ENCODE measurements at regions not wholly inside any gene's neighbourhood (a gene's known extent, or its start where the extent isn't known, plus 50 kb on each side); places are given as distances from the start of the nearest gene placed in this dataset.

- no peak for TF ChIP-seq EZH2phosphoT487 (IDR thresholded peaks at IDR 0.05; ENCODE audit: borderline replicate concordance, low read length)
- no peak for TF ChIP-seq CTCF (IDR thresholded peaks at IDR 0.05; ENCODE audit: low read depth, low read length, poor library complexity, severe bottlenecking)
Observed at GRCh38 chr11:43200031-43200430, 111.8 kb upstream of the API5 start.

GRCh38 chr11:43212279-43212678 lies 99.5 kb upstream of the API5 start:
- H3K4me1 ChIP-seq (ENCODE audit: control insufficient read depth, low read length): no peaks in the 10 kb centered on the region
- no peak overlapping the region for H3K4me3 ChIP-seq (ENCODE audit: low read length)
- H3K27ac ChIP-seq (ENCODE audit: low read depth, low read length): no peak overlapping the region
- no peaks in the 10 kb centered on the region for H3K36me3 ChIP-seq (ENCODE audit: control insufficient read depth, low read length)
- H4K20me1 ChIP-seq (ENCODE audit: control insufficient read depth, insufficient read depth, low read depth, low read length): no peaks in the 10 kb centered on the region
- no peak for TF ChIP-seq EZH2phosphoT487 (IDR thresholded peaks at IDR 0.05; ENCODE audit: borderline replicate concordance, low read length)
- TF ChIP-seq CTCF (IDR thresholded peaks at IDR 0.05; ENCODE audit: low read depth, low read length, poor library complexity, severe bottlenecking): no peak
- H3K27me3 ChIP-seq (ENCODE audit: control insufficient read depth, low read length): no peaks in the 10 kb centered on the region
- no peaks in the 10 kb centered on the region for H3K9me2 ChIP-seq (replicated peaks; ENCODE audit: control insufficient read depth, low read length)
- H3K79me2 ChIP-seq (ENCODE audit: control insufficient read depth, low read length): no peaks in the 10 kb centered on the region
- H3K9me3 ChIP-seq (ENCODE audit: control insufficient read depth, insufficient read depth, low read length): no peaks in the 10 kb centered on the region; the same call in 1 of the 2 replicates
- no peak overlapping the region for H3K4me2 ChIP-seq (ENCODE audit: low read length)
- no peaks in the 10 kb centered on the region for H3F3A ChIP-seq (ENCODE audit: control insufficient read depth, insufficient read depth)

More at GRCh38 chr11:43200031-43200430, 111.8 kb upstream of the API5 start:
- Histone ChIP-seq H3K4me2 (ENCODE audit: low read length) (no peak overlapping the region), H3K27me3 (ENCODE audit: control insufficient read depth, low read length) (no peaks in the 10 kb centered on the region), H4K20me1 (ENCODE audit: control insufficient read depth, insufficient read depth, low read depth, low read length) (no peaks in the 10 kb centered on the region), H3K27ac (ENCODE audit: low read depth, low read length) (no peak overlapping the region), H3K4me3 (ENCODE audit: low read length) (no peak overlapping the region), H3F3A (ENCODE audit: control insufficient read depth, insufficient read depth) (no peaks in the 10 kb centered on the region), H3K9me2 (replicated peaks; ENCODE audit: control insufficient read depth, low read length) (no peaks in the 10 kb centered on the region), H3K36me3 (ENCODE audit: control insufficient read depth, low read length) (no peaks in the 10 kb centered on the region), H3K4me1 (ENCODE audit: control insufficient read depth, low read length) (no peaks in the 10 kb centered on the region), H3K9me3 (ENCODE audit: control insufficient read depth, insufficient read depth, low read length) (no peaks in the 10 kb centered on the region), H3K79me2 (ENCODE audit: control insufficient read depth, low read length) (no peaks in the 10 kb centered on the region)

- no peaks in the 10 kb centered on the region for H3K79me2 ChIP-seq (ENCODE audit: control insufficient read depth, low read length)
- H3K27me3 ChIP-seq (ENCODE audit: control insufficient read depth, low read length): no peaks in the 10 kb centered on the region
- no peaks in the 10 kb centered on the region for H3F3A ChIP-seq (ENCODE audit: control insufficient read depth, insufficient read depth)
- no peaks in the 10 kb centered on the region for H3K36me3 ChIP-seq (ENCODE audit: control insufficient read depth, low read length)
- no peak overlapping the region for H3K4me2 ChIP-seq (ENCODE audit: low read length)
- H3K4me1 ChIP-seq (ENCODE audit: control insufficient read depth, low read length): no peaks in the 10 kb centered on the region
- no peaks in the 10 kb centered on the region for H4K20me1 ChIP-seq (ENCODE audit: control insufficient read depth, insufficient read depth, low read depth, low read length)
- H3K9me2 ChIP-seq (replicated peaks; ENCODE audit: control insufficient read depth, low read length): no peaks in the 10 kb centered on the region
- H3K4me3 ChIP-seq (ENCODE audit: low read length): no peak overlapping the region
- no peaks in the 10 kb centered on the region; the same call in 1 of the 2 replicates for H3K9me3 ChIP-seq (ENCODE audit: control insufficient read depth, insufficient read depth, low read length)
- TF ChIP-seq EZH2phosphoT487 (IDR thresholded peaks at IDR 0.05; ENCODE audit: borderline replicate concordance, low read length) (no peak), CTCF (IDR thresholded peaks at IDR 0.05; ENCODE audit: low read depth, low read length, poor library complexity, severe bottlenecking) (no peak)
- no peak overlapping the region for H3K27ac ChIP-seq (ENCODE audit: low read depth, low read length)
Observed at GRCh38 chr11:43214471-43214870, 97.3 kb upstream of the API5 start.

Measured in DOHH2 (cell line).